Hippocampal formation (tissue), 2 donors: ENCODE measurements at regions not wholly inside any gene's neighbourhood (a gene's known extent, or its start where the extent isn't known, plus 50 kb on each side); places are given as distances from the start of the nearest gene placed in this dataset.
"Not testable (repeated sequence)": the region's sequence is repeated elsewhere in the genome, so short reads cannot be mapped to it uniquely, and the experiment has no call there.

ENCODE experiments used
- DNase-seq, 2 donors: peaks; one replicate each; lab custom pipeline; 2025; lab: John Stamatoyannopoulos, UW

DNA sequence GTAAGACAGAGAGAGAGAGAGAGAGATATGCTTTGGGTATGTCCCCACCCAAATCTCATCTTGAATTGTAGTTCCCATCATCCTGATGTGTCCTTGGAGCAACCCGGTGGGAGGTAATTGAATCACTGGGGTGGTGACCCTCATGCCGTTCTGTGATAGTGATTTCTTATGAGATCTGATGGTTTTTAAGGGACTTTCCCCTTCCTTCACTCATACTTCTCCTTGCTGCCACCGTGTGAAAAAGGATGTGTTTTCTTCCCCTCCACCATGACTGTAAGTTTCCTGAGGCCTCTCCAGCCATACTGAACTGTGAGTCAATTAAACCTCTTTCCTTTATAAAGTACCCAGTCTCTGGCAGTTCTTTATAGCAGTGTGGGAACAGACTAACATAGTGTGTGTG is 60.3 kb downstream of the EOMES start:
- no peak for DNase-seq

DNA sequence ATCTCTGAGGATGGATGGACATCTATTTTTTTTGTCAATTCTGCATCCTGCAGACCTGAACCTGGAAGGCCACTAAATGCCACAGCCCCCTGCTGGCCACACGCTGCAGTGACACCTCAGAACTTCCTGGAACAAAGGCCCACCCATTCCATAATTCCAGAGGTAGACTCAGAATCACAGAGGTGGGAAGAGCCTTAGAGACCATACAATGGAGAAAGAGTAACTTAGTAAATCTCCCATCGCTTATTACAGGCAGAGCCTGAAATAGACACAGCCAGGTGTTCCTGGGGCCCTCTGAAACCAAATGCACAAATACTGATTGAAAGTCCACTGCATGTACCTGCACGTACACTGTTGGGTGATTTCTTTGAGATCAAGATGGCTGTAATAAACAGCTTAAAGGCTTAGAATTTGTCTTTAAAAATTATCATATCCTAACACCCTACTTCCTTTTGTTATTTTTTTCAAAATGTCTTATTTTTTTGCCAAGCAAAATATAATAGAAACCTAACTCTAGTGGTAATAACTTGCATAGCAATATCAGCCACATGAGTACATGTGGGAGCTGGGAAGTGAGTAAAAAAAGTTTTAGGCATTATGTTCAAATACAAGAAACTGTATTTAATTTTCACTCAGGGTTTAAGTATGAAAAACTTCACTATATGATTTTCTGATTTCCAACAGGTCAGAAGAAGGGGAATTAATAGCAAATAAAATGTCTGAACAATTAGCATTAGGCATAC is 62.7 kb downstream of the EOMES start:
- peak in 1 of 2 donors; percentile 1 for DNase-seq

DNA sequence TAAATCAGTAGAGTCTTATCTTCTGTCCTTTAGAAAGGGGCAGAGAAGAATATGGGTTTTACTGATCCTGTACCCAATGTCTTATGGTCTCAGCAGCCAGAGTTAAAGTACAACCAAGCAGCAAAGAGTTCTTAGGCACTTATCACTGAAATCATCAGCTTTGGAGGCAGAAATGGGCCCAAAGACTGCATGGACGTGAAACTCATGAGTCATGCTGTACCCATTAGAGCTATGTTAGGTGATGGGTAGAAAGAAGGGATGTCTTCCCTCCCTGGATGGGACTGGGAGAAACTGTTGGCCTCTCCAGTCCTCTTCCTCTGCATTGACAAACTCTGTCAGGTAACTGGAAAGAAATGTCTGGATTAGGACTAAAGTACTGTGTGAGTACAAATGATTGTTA is 63.4 kb downstream of the EOMES start:
- no peak for DNase-seq

DNA sequence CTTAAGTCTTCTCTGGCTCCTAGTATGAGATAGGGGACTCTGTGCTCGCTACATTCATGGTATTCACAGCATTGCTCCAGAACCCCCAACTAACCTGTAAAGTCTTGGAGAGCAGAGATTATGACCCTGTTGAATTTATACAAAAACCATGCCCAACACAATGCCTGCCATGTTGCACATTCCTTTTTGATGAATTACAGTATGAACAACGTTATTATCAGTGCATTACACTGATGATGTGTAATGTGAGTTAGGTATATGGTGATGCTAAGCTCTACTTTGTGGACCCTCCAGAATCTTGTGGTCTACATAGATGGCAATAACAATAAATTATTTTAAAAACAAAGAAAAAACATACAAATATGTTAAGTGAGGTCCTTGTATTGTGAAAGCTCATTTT is 64.3 kb downstream of the EOMES start:
- no peak for DNase-seq

DNA sequence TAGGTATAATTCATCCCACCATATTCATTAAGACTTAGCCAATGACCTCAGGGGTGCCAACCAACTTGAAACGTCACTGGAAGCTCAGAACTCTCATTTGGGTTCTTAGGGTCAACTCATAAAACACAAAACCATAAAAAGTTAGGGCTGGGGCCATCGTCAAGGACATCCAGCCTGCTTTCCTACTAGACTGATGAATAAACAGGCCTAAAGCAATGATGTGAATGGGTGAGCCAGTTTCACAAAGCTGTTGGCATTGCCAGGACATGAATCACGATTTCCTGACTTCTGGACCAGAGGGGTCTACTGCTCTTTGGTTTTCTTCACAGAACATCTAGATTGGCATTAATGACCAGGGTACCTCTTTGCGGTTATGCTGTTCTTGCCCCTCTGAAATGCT is 64.7 kb downstream of the EOMES start:
- DNase-seq = no peak

DNA sequence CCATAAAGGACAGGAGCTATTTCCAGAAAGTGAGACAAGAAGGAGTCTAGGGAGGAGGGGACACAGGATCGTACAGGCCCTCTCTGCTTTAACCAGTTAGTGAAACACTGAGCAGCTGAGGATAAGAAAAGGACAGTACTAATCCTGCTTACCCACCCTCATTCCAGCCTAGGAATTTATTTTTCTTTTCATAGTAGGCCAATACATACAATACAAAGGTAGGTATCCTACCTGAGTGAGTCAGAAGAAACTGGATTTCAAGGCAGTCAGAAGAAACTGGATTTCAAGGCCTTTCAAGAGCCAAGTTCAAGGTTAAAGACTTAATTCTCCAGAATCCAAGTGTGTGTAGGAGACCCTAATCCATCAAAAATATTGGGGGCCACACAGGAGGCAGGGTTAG is 65.3 kb downstream of the EOMES start:
- DNase-seq = no peak

DNA sequence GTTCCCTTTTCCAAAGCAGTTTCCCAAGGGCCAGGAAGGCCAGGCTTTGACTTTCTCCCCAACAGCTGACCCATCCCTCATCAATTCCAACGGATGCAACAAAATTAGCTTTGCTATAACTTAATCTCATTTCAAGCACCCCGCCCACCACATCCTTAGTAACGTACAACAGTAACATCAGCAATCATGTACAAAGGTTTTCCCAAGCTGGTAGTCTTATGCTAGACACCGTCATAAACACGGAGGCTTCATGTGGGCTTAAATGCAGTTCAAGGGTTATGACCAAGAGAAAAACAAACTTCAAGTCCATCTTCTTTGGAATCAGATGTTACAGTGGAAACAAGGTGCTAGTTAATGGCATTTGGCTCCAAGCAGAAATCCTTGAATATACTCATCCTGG is 66.6 kb downstream of the EOMES start:
- no peak for DNase-seq

DNA sequence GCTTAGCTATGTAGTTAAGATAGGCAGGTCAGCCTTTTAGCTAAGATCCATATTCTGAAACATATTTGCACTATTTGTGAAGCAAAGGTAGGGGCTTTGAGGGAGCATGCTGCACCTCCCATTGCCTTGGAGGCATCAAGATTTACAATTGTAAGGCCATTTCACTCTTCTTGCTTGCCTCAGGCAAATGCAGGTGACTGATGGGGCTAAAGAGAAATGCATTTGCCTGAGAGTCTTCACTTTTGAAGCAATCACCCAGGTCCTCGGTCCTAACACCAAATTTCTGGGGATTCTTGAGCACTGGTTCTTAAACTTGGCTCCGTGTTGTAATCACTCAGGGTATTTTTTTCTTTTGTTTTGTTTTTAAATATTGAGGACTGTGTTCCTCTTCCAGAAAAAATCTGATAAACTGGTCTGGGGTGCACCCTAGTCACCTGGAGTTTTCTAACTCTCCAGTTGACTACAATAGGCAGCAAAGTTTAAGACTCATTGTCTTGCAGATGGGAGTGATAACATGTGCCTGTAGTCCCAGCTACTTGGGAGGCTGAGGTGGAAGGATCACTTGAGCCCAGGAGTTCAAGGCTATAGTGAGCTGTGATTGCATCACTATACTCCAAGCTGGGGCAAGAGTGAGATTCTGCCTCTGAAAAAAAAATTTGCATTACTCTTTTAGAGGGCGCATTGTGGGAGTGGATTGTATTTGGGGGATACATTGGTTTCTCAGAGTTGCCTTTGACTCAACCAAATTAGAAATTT is 68.1 kb downstream of the EOMES start:
- no peak for DNase-seq

DNA sequence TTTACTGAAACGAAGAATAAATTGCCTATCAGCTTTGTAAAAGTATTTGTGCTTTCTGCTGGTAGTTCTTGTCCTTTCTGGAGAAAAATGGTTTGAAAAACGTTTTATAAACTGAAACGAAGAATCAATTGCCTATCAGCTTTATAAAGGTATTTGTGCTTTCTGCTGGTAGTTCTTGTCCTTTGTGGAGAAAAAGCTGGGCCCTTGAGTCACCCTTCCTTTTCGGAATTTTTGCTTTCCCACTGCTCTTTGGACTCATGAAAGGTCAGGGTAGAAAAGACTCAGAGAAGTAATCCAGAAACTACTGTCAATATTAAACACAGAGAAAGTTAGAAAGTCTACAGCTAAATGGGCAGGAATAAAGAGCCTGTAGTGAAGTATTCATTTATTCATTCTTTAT is 72.8 kb downstream of the EOMES start:
- no peak for DNase-seq

DNA sequence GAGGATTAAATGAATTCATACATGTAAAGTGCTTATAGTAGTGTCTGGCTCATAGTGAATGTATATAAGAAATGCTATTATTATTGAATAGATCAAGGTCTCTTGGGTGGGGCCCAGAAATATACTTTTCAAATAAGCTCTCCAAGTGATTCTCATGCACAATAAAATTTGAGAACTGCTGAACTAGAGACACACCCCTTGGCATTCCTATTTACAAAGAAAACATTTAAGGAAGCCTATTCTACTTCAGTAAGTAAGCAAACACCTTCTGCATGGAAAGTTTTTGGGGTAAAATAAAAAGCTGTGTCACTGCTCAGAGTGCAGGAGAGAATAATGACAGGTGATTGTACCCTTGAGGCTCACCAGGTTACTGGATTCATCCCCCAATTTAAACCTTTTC is 75.2 kb downstream of the EOMES start:
- DNase-seq = no peak

DNA sequence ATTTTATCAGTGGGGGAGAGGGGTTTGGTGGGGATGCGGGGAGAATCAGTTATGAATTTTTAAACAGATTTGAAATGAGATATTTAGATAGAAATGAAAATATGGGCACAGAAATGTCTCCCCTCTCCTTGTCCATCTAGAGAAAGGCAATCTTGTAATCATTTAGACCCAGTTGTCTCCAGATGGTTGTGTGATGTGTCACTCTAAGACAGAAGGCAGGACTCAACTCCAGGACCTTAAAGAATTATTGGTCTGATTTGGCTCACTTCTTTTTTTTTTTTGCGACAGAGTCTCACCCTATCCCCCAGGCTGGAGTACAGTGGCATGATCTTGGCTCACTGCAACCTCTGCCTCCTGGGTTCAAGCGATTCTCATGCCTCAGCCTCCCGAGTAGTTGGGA is 77.2 kb downstream of the EOMES start:
- DNase-seq = no peak

DNA sequence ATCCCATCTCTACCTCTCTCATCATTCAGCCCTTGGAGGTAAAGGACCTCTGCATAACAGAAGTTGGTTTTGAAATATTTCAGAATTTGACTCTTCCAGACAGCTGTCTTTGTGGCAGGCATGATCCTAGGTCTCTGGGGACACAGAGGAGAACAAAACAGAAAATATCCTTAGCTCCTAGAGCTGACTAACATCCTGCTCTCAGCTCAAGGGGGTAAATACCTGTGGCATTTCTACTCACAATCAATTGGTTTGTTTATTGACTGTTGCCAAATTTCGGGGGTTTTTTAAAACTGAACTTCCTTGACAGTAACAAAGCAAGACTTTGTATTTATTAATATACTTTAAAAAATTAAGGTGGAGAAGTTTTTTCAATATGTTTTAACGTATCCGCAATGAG is 78.8 kb downstream of the EOMES start:
- no peak for DNase-seq

DNA sequence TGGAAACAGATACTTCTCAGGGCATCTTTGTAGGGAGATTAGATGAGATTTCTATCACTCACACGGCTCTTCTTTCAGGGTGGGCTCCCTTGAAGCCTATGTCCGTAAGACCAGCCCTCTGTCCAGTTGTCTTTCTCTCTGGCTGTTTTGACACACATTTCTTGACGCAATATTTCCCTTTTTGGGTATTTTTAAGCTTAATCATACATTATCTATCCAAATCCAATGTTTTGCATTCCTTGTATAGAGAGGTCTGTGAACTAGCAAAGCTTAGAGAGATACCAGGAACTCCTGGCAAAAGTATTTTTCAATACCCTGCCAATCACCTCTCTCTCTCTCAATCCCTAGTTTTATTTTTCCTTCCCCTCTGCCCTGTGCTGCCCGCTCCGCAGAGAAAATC is 79.3 kb downstream of the EOMES start:
- DNase-seq = no peak

DNA sequence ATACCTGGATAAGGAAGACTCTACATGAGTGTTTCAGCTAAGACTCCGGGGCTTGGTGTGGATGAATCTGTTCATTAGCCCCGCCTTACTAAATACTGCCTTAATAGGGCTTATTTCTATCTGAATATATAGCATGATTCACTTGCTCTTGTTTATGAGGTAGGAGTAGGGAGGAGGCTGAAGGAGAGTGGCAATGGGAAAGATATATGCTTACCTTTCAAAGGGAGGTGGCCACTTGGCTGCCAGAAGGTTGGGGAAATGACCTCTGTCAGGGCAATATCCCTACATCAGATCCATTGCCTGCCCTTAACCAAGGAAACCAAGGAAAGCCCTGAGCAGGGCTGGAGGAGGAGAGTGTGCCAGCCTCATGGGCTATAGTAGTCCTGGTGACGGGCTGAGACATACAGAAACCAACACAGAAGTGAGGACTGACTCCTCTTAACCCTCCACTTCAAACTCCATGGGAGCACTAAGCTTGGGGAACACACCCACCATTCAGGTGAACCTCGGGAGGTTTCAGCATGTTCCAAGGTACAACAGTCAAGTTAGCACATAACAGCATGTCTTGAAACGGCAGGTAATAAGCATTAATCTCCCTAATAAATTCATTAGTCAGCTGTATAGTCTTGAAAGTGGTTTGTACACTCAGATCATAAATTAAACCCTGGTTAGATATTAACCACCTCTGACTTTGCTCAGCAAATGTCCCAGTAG is 80.1 kb downstream of the EOMES start:
- no peak for DNase-seq

DNA sequence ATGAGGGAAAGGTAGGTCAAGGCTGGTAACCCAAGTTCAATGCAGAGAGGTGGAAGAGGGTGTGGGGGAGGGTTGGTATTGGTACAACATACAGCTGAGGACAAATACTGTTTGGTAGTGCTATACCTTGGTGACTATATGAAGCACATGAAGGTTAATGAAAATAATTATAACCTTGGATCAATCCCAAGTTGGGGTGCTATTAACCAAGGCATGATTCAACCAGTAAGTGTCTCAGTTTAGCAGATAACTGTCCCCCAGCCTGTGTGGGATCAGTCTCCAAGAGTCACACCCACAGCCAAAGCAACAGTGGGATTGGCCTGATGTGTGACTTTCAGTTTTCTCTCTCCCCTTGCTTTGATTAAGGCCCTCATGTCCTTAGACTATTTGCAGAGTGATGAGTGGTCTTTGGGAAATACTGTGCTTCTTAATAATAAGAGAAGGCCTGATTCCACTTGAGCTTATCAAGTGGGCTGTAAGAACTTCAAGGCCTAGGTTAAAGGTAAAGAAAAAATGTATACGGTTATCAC is 80.8 kb downstream of the EOMES start:
- no peak for DNase-seq

DNA sequence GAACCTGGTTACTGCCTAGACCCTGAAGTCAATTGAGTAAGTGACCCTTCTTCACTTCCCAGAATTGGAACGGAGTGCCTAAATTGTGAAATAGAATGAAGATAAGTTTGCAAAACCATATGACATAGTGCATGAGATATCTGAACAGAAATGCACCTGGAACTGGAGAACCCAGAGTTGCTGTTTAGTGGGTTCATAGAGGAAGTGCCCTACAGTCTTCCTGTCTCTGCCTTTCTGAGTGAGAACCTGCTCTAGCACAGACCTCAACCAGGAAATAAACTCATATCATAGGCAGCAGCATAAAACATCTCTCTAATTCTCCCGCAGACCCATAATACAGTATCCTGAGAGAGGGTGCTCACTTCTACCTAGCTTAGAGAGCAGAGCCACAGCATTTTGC is 82.9 kb downstream of the EOMES start:
- no peak for DNase-seq

DNA sequence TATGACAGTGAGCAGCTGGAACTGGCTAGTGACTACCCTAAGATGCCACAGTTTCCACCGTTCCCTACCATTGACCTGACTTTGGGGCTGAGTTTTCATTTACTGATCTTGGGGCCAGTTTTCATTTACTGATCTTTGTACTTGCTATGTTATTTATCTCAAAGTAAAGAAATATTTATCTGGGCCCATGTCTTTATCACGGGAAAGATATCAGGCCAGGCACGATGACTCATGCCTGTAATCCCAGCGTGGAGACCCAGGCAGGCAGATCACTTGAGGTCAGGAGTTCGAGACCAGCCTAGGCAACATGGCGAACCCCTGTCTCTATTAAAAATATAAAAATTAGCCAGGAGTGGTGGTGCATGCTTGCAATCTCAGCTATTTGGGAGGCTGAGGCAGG is 83.5 kb downstream of the EOMES start:
- DNase-seq = no peak

DNA sequence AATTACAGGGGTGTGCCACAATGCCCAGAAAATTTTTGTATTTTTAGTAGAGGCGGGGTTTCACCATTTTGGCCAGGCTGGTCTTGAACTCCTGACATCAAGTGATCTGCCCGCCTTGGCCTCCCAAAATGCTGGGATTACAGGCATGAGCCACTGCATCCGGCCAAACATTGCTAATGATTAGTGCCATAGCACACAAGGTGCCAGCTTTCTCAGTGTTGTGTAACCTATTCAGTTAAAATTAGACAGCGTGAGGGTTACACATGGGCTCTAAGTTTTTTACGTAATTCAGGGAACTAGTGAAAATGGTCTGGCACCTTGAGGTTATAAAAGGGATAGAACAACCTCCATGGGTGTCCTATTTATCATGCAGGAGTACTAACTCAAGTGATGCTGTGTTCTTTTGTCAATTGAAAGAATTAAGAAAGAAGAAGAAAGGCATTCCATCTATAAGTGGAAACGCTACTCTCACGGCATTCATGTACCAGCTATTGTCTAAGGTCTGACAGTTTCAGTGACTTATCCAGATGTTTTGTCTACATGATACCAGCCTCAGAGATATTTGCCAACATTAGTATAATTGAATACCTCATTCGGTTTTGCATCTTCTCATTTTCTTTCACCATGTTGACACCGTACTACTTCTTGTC is 84.7 kb downstream of the EOMES start:
- DNase-seq = no peak

DNA sequence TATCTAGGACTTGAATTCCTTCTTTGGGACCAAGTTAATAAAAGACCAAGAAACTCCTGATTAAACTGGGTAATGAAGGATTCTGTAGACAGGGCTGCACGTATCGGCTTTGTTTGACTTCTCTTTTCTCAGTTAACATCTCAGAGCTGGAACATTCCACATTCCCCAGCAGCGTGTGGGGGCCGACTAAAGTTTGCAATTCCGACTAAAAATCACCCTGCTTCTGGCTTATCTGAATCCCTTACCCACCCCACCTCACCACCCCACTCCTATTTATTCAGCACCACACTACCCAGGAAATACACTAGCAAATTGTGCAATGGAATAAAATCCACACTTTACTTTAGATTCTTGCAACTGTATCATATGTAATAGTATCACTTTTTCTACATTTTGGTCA is 87.1 kb downstream of the EOMES start:
- DNase-seq = not testable (repeated sequence)

DNA sequence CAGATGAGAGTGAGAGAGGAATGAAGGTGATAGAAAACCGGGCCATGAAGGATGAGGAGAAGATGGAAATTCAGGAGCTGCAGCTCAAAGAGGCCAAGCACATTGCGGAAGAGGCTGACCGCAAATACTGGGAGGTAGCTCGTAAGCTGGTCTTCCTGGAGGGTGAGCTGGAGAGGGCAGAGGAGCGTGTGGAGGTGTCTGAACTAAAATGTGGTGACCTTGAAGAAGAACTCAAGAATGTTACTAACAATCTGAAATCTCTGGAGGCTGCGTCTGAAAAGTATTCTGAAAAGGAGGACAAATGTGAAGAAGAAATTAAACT is 88.9 kb downstream of the EOMES start:
- peak in 1 of 2 donors; percentile 13 for DNase-seq

DNA sequence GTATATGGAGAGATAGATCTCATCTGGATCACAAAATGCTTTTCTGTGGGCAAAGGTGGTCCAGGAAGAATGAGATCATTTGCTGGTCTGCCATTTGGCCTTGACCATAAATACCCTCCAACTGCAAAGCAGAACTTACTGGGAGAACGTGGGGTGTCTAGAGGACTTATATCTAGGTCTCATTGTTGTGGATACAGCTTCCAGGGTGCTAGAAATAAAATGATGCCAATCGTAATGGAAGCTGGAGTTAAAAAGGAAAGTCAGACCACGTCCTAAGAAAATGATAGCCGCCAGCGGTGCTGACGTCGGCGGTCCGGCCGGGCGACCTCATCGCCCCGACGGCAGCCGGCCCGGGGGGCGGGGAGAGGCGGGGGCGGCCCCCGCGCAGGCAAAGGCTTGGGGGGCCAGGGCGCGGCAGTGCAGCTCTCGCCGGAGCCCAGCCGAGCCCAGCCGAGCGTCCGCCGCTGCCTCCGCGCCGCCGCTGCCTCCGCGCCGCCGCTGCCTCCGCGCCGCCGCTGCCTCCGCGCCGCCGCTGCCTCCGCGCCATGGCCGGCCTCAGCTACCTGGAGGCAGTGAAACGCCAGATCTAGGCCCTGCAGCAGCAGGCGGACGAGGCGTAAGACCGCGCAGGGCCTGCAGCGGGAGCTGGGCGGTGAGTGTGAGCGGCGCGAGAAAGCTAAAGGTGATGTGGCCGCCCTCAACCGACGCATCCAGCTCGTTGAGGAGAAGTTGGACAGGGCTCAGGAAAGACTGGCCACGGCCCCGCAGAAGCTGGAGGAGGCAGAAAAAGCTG is 89.5 kb downstream of the EOMES start:
- peak in 1 of 2 donors; percentile 13 for DNase-seq

DNA sequence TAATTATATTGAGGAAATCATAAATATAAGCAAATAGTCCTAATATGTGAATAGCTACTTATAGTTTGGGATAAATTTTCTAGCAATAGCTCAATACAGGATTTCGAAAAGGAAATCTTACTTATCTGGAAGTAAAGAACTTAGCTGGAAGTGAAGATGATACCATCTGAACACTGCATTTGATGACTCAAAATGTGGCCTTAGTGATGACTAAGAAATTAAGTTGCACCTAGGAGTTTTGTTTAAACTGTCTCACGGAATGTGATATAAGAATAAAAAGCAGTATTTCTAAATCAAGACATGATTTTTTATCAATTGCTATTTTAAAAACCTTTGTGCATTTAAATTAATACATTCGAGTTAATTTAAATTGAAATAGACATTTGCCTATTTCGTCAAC is 91.2 kb downstream of the EOMES start:
- no peak for DNase-seq
